ENCODE measurements at regions not wholly inside any gene's neighbourhood (a gene's known extent, or its start where the extent isn't known, plus 50 kb on each side); places are given as distances from the start of the nearest gene placed in this dataset.

DNA sequence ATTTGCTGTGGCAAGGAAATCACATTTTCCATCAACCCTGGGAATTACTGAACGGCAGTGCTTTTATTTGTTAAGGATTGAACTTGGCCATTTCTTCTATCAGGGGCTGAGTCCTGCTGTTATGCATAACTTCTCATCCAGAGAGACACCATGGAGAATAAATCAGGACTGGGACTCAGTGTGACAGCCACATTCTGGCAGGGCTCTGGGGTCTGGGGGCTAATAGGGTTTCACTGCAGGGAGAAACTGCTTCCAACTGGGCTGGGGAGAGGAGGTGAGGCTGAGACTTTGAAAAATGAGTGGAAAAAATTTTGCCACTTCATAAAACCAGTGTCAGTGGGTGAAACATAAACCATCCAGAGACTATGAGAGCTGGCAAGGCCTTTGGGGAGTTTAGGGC is 95.7 kb upstream of the ALDH1B1 start:
- no peaks in the 10 kb centered on the region for H3K27me3 ChIP-seq
- no peaks in the 10 kb centered on the region for H3K36me3 ChIP-seq
- no peak overlapping the region for H3K4me3 ChIP-seq
- no peak for DNase-seq
- H3K9me3 ChIP-seq = no peaks in the 10 kb centered on the region

DNA sequence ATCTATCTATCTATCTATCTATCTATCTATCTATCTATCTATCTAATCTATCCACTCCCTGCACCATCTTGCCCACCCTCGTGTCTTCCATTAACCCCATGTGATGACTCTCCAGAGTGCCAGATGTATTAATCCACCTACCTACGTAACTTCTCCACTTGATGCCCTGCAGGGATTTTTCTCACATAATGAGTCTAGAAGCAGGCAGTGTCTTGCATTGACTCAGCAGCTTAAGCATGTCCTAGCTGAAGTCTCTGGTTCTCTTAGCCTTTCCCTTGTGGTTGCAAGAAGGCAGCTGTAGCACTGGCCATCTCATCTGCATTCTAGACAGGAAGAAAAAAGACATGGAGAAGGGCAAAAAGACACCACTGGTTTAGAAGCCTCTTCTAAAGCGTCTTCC is 96.7 kb upstream of the ALDH1B1 start:
- Histone ChIP-seq H3K36me3 (no peaks in the 10 kb centered on the region), H3K27me3 (no peaks in the 10 kb centered on the region), H3K9me3 (no peaks in the 10 kb centered on the region), H3K4me3 (no peak overlapping the region)
- DNase-seq = no peak

DNA sequence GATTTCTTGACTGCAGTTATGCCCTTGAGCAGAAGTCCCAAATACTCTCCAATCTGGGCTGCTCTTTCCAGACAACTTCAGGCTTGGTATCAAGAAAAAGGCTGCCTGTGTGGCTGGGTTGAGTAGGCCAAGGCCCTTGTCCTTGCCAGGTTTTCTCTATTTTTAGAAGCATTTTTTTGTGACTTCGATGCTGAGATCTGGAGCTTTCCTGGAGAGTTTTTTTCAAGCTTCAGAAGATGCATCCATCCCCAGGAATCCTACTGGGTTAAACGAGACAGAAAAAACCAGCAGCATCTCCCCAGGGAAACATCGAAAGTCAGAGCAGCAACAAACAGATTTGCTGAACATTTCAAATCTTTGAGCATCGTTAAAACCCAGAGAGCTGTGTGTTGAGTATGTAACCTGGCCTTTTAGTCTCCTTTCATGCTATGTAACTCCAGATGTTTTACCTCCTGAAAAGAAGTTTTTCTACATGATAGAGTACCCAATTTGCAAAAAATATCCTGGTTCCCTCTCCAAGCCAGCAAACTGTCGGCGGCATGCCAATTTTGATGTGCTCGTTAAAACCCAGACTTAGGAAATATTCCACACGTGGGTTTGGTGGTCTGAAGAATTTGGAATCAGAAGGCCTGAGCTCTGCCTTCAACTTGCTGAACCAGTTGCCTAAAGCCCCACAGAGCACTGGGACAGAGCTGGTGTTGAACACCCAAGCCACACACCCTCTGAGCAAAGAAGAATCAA is 98.1 kb upstream of the ALDH1B1 start:
- no peaks in the 10 kb centered on the region for H3K36me3 ChIP-seq
- DNase-seq = no peak
- no peaks in the 10 kb centered on the region for H3K9me3 ChIP-seq
- no peak overlapping the region for H3K4me3 ChIP-seq
- no peaks in the 10 kb centered on the region for H3K27me3 ChIP-seq

DNA sequence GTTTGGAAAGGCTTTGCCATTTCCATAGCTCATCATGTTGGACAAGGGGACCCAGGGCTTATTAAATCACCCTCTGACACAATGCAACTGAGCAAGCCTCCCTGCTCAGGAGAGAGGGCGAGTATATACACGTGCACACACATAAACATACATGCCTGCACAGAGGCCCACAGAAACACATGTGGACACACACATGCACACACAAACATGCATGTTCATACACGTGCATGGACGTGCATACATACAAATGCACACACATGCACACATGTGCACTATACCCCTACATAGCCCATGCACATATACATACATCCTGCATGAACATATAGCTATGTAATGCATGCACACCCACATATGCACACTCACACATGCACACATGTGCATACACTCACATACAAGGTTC is 99.5 kb upstream of the ALDH1B1 start:
- Histone ChIP-seq H3K27me3 (no peaks in the 10 kb centered on the region), H3K9me3 (no peaks in the 10 kb centered on the region), H3K4me3 (no peak overlapping the region), H3K36me3 (no peaks in the 10 kb centered on the region)
- DNase-seq = no peak

DNA sequence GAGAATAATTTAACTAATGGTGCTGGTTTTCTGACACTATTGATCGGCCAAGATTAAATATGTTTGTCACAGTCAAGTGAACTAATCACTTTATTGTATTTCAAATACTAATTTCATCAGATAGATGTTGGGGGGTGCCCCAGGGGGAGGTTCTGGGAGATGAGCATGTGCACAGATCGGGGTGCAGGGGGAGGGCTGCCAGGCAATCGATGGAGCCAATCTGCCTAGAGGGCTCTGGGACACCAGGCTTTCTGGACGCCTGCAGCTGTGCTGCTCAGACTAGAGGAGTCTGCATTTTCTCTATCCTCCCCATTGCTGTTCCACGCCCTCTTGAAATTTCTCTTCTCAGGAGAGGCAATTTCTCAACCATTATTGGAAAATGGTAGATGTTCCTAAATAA is 100.0 kb upstream of the ALDH1B1 start:
- Histone ChIP-seq H3K27me3 (no peaks in the 10 kb centered on the region), H3K9me3 (no peaks in the 10 kb centered on the region), H3K36me3 (no peaks in the 10 kb centered on the region), H3K4me3 (no peak overlapping the region)
- DNase-seq = no peak

DNA sequence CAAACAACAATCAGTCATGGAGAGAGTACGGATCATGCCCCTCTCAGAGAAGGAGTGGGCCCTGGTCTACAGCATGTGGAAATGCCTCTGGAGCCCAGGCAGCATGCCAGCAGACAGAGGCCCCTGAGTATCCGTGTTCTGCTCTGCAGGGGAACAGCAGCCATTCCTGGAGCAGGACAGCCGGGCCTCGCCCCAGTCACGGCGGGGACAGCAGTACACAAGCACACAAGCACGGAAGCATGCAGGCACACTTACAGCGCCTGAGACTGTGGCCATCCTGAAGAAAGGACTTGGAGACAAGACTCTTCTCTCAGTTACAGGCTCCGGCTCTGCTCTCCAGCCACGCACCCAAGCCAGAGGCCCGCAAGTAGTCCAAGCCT is 102.6 kb upstream of the ALDH1B1 start:
- Histone ChIP-seq H3K9me3 (no peaks in the 10 kb centered on the region), H3K4me3 (no peak overlapping the region), H3K36me3 (no peaks in the 10 kb centered on the region), H3K27me3 (no peaks in the 10 kb centered on the region)
- DNase-seq = no peak

DNA sequence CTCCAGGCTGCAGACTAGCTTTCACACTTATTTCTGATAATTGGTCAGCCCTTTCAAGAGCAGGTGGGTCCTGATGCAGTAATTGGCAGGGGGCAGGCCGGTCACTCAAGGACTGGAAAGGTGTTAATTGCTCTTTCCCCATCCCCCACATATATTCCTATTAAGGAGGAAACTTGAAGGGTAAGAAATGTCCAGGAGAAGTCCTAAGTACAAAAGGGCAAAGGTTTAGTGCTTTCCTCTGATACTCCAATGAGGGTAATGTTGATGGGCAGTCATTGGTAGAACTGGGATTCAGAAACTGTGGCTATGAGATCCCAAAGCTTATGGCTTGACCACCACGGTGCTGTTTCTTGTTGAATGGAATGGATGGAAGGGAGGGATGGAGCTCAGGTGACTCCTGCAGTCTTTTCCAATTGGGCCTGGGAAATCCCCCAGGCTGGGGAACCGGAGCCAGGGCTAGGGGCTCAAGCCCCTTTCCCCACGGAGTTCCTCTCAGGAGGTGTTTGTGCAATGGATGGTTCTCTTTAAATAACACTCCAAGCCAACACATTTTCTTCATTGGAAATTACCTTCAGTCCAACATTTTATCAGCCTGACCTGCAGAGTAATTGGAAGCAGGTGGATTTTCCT is 103.2 kb upstream of the ALDH1B1 start:
- Histone ChIP-seq H3K4me3 (no peak overlapping the region), H3K36me3 (no peaks in the 10 kb centered on the region), H3K9me3 (no peaks in the 10 kb centered on the region), H3K27me3 (no peaks in the 10 kb centered on the region)
- DNase-seq = no peak

DNA sequence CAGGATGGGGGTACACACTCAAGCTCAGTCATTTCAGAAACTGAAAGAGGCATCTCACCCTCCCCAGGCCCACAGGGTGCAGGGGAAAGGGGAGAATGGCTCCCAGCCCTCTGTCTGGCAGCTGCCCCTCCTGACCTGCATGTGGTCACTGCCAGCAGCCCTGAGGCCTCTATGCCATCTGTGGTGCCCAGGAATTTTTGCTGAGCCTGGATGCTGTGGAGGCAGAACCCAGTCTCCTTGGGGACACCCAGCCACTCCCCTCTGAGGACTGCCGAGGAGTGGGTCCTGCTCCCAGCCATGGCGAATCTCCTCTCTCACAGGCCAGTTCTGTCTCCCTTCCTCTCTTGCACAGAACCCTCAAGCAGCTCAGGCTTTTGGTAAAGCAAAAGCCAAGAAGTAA is 104.0 kb upstream of the ALDH1B1 start:
- Histone ChIP-seq H3K4me3 (no peak overlapping the region), H3K27me3 (no peaks in the 10 kb centered on the region), H3K9me3 (no peaks in the 10 kb centered on the region), H3K36me3 (no peaks in the 10 kb centered on the region)
- DNase-seq = no peak

DNA sequence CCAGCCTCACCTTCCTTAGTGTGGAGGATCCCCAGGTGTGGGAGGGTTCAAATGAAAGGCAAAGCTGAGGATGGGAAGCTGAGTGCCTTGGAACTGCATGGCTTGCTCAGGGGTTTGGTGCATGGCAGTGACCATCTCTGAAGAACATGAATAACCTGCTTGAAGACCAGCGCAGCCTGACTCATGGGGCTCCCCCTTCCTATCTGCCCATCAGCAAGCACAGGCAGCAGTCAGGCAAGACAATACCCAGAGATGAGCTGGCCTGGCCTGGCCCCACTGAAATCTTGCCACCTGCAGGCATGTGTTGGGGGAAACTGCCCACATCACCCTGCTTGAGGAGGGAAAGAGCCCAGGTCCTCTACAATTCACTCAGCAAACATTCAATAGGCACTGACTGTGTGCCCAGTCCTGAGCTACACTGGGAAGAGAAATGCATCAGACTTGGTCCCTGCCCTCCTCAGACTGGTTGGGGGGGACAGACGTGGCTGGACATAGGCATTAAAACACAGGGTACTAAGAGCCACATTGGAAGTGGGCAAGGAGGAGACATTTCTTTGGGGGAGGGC is 105.0 kb upstream of the ALDH1B1 start:
- DNase-seq = no peak
- Histone ChIP-seq H3K4me3 (no peak overlapping the region), H3K9me3 (no peaks in the 10 kb centered on the region), H3K27me3 (no peaks in the 10 kb centered on the region), H3K36me3 (no peaks in the 10 kb centered on the region)

DNA sequence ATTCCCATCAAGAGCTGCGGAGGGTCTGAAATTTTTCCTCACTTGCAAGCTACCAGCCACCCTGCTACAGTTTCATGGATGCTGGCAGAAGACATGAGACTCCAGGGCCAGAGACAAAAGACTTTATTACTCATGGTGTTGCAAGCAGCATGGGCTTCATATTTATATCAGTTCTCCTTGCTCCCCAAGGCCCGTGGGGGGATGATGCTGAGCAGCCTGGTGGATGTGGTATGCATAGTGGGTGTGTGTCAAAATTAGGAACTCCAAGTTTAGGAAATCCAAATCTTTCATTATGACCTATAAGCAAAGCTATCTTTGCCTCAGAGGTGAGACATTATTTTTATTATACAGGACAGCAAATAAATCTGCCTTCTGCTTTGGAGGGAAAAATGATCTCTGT is 105.7 kb upstream of the ALDH1B1 start:
- H3K27me3 ChIP-seq = no peaks in the 10 kb centered on the region
- H3K9me3 ChIP-seq = no peaks in the 10 kb centered on the region
- no peaks in the 10 kb centered on the region for H3K36me3 ChIP-seq
- H3K4me3 ChIP-seq = no peak overlapping the region
- DNase-seq = no peak

DNA sequence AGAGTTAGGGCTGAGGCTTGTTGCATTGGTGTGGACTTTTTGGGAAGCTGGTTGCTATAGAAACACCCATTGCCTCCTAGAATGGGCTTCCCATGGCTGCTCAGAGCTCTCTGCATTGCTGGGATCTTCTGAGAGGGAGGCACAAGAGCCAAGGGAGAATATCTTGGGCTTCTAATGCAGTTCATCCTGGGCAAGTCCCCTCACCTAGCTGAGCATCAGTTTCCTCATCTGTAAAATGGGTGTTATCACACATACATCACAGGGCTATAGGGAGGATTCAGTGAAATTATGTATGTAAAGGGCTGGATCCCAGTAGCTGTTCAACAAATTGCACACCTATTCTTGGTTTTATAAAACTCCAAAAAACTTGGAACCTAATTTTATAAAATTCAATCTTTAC is 106.1 kb upstream of the ALDH1B1 start:
- H3K9me3 ChIP-seq = no peaks in the 10 kb centered on the region
- no peaks in the 10 kb centered on the region for H3K36me3 ChIP-seq
- H3K4me3 ChIP-seq = no peak overlapping the region
- H3K27me3 ChIP-seq = no peaks in the 10 kb centered on the region
- DNase-seq = no peak

DNA sequence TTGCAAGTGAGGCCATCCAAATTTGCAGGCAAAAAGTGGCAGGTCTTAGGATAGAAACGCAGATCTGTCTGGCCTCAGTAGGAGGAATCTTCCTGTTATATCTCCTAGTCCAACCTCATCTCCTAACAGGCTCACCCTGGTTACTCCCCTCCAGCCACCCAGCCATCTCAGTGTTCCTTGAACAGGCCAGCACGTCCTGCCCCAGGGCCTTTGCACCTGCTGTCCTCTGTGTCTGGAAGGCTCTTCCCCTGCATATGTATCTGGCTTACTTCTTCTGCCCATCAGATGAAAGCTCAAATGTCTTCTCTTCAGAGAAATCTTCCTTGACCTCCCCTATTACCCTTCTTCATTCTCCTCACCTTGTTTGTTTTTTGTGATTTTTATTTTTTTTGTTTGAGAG is 107.3 kb upstream of the ALDH1B1 start:
- DNase-seq = no peak
- Histone ChIP-seq H3K36me3 (no peaks in the 10 kb centered on the region), H3K4me3 (no peak overlapping the region), H3K9me3 (no peaks in the 10 kb centered on the region), H3K27me3 (no peaks in the 10 kb centered on the region)

DNA sequence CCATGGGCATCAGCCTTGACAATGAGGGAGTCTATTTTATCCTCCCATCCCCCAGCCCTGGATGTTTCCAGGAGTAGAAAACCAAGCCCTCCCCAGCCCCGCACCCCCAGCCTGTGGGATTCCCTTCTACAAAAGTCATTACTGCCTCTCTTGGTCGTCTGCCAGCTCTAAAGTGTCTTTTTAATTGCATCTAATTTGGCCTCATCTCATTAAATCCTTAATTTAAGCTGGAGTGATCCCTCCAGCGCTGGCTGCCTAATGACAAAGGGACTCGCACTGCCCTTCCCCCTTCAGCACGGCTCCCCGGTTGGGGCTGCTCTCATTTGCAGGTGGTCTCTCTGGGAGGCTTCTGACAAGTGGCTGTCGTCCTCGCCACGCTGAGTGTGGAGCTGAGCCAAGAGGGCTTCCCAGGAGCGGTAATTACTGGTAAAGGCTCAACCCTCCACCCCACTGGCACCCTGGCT is 107.9 kb upstream of the ALDH1B1 start:
- H3K9me3 ChIP-seq = no peaks in the 10 kb centered on the region
- DNase-seq = no peak
- no peaks in the 10 kb centered on the region for H3K36me3 ChIP-seq
- H3K4me3 ChIP-seq = no peak overlapping the region
- H3K27me3 ChIP-seq = no peaks in the 10 kb centered on the region

DNA sequence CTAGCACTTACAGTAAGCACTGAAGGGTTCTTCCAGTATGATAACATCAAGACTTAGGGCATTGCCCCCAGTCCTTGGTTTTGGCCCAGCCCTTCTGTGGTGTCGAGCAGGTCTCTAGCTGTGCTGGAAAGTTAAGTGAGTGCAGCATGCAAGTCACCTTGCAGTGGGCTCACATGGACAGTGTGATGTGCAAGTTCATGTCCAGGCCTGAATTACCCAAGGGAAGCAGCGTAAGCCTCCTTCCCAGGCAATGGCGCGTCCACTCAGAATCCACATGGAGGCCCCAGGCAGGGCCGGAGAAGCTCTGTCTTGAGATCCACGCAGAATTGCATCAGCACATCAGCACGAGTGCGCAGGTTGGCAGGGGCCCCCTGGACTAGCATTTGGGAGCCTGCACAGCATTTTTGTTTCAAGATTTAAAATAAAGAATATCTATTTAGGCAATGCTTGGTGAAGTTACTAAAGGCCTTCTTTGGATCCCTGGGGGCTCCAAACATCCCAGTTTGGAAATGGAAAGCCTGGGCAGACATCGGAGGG is 108.4 kb upstream of the ALDH1B1 start:
- H3K9me3 ChIP-seq = no peaks in the 10 kb centered on the region
- no peaks in the 10 kb centered on the region for H3K27me3 ChIP-seq
- no peak overlapping the region for H3K4me3 ChIP-seq

DNA sequence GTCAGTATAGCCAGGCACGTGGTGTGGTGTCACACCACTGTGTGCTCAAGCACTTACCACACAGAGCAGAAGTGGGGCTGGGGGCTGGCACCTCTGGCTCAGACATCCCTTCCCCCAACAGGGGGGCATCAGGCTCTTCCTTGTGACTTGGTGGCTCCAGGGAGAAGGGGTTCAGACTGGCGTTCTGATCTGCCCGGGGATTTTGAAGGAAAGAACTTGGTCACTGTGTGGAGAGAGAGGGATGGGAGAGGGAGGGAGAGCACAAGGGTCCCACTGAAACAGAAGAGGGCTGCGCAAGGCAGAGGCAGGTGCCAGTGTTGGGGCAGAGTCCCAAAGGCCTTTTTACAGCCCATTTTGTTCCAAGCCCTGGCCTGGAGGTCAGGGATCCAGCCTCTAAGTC is 109.7 kb upstream of the ALDH1B1 start:
- Histone ChIP-seq H3K27me3 (no peaks in the 10 kb centered on the region), H3K36me3 (no peaks in the 10 kb centered on the region), H3K9me3 (no peaks in the 10 kb centered on the region), H3K4me3 (no peak overlapping the region)
- no peak for DNase-seq

More for the DNA sequence above, 108.4 kb upstream of the ALDH1B1 start:
- H3K36me3 ChIP-seq = no peaks in the 10 kb centered on the region
- no peak for DNase-seq

DNA sequence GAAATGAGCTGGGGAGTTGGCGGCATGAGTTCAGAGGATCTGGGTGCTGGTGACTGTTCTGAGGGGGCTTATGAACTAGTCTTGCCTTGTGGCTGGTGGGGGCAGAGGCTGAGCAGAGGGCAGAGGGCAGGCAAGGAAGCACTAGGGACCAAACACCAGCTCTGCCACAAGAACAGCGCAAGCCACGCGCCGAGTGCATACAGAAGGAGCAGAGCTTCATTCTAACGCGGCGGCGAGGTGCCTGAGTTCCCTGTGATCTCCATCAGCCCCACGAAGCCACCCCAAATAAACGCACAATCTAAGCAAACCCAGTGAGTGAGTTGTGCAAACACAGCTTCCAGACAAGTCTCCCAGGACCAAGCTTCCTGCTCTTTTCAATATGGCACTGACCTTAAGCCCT is 110.6 kb upstream of the ALDH1B1 start:
- H3K9me3 ChIP-seq = no peaks in the 10 kb centered on the region
- H3K27me3 ChIP-seq = no peaks in the 10 kb centered on the region
- no peak for DNase-seq
- no peak overlapping the region for H3K4me3 ChIP-seq
- no peaks in the 10 kb centered on the region for H3K36me3 ChIP-seq

DNA sequence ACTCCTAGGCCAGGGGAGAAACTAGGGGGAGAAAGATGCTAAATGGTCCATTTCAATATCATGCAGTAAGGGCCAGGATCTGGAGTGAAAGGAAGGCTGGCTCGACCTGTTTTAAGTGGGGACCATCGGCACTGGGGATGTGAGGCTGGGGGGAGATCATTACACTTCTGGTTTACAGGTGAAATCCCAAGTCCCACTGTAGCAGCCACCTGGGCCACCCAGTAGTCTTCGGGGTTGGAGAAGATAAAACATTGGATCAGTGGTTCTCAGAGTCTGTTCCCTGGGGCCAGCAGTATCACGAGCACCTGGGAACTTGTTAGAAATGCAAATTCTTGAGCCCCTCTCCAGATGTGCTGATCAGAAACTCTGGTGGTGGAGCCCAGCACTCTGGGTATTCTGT is 111.3 kb upstream of the ALDH1B1 start:
- DNase-seq = no peak
- Histone ChIP-seq H3K4me3 (no peak overlapping the region), H3K36me3 (no peaks in the 10 kb centered on the region), H3K27me3 (no peaks in the 10 kb centered on the region), H3K9me3 (no peaks in the 10 kb centered on the region)

DNA sequence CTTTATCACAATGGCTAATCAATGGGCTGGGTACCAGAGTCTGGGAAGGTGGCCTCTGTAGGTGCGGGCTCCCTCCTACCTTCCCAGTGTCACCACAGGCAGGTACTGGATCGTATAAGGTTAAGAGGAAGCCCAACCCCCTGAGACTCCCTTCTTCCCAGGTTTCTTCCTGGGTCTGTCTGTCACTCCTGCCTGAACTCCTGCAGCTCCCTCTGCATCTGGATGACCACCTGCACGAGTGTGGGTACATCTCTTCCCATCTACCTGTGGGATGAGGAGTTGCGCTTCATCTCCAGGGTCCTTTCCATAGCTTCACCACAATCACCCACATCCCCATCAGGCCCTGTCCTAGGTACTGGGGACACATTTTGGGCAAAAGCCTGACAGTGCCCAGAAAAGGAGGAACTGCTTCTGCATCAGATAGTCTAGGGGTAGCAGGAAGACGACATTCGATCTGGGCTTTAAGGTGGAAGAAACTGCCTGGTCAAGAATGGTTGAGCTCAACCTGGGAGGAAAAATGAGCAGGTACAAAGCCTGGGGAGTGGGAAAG is 112.2 kb upstream of the ALDH1B1 start:
- Histone ChIP-seq H3K4me3 (no peak overlapping the region), H3K36me3 (no peaks in the 10 kb centered on the region), H3K27me3 (no peaks in the 10 kb centered on the region), H3K9me3 (no peaks in the 10 kb centered on the region)
- DNase-seq = no peak

All from MG63 (cell line).